ENCODE measurements at regions not wholly inside any gene's neighbourhood (a gene's known extent, or its start where the extent isn't known, plus 50 kb on each side); places are given as distances from the start of the nearest gene placed in this dataset.

DNA sequence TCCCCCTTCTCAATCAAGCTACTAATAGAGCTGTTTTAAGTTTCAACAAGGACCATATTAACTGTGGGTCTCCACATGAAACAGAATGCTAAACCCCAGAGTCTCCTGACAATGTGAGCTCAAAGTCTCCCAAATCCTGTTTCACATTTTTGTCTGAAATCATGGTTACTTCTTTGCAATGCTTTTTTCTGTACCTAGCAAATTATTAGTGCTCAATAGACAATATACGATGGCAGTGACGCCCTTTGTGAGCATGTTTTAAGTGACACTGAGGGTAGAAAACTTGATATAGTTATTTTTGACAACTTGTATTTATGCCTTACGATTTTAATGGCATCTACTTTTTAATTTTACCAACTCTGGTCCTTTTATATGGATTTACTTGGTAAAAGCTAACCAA lies 85.4 kb upstream of the SOX5 start:
- TF ChIP-seq CTCF (IDR thresholded peaks at IDR 0.05) (no peak), EZH2 (IDR thresholded peaks at IDR 0.05; ENCODE audit: borderline replicate concordance, insufficient read depth, low read depth, low read length, poor library complexity, severe bottlenecking) (no peak)
